T-helper 2 cell treated with Interferon-gamma antibody and Interleukin-4, amounts not matched to agents 5 μg/mL and 100 μg/mL, for 36 hours (primary cell): ENCODE measurements at regions not wholly inside any gene's neighbourhood (a gene's known extent, or its start where the extent isn't known, plus 50 kb on each side); places are given as distances from the start of the nearest gene placed in this dataset.
"Not testable (repeated sequence)": the region's sequence is repeated elsewhere in the genome, so short reads cannot be mapped to it uniquely, and the experiment has no call there.

Source experiments
- DNase-seq: peaks from one replicate; pipeline ENCODE4 v3.0.0; 2021; ENCODE audit warnings: low spot score
- H3K27ac Mint-ChIP-seq: one replicate; pipeline ENCODE4 v1.8.0; 2021; ENCODE audit warnings: mild to moderate bottlenecking, mixed read lengths
- H3K27me3 Mint-ChIP-seq: one replicate; pipeline ENCODE4 v1.8.0; 2021; ENCODE audit warnings: low read depth, mixed read lengths
- H3K36me3 Mint-ChIP-seq: one replicate; pipeline ENCODE4 v1.8.0; 2021; ENCODE audit warnings: low read depth, mixed read lengths
- H3K4me1 Mint-ChIP-seq: one replicate; pipeline ENCODE4 v1.8.0; 2021; ENCODE audit warnings: low read depth, mixed read lengths
- H3K4me3 Mint-ChIP-seq: one replicate; pipeline ENCODE4 v1.8.0; 2022; ENCODE audit warnings: mild to moderate bottlenecking, moderate library complexity, mixed read lengths
- H3K9me3 Mint-ChIP-seq: one replicate; pipeline ENCODE4 v1.8.0; 2021; ENCODE audit warnings: mixed read lengths

GRCh38 chr17:77085926-77086432 is 54.8 kb upstream of the SEC14L1 start:
- Mint-ChIP-seq H3K36me3 (peaks cover 23% of the 10 kb centered on the region), H3K4me1 (peaks cover 20% of the 10 kb centered on the region), H3K27me3 (peaks cover 3% of the 10 kb centered on the region), H3K27ac (no peak overlapping the region), H3K9me3 (no peaks in the 10 kb centered on the region), H3K4me3 (peak overlapping the region; percentile 35)
- DNase-seq: no peak

- Mint-ChIP-seq H3K4me1 (peaks cover 20% of the 10 kb centered on the region), H3K27me3 (peaks cover 3% of the 10 kb centered on the region), H3K27ac (no peak overlapping the region), H3K36me3 (peaks cover 28% of the 10 kb centered on the region), H3K9me3 (no peaks in the 10 kb centered on the region), H3K4me3 (peak overlapping the region; percentile 35)
- DNase-seq: peak; percentile 76
Observed at GRCh38 chr17:77086433-77087010, 54.2 kb upstream of the SEC14L1 start.

- Mint-ChIP-seq H3K27ac (peak overlapping the region; percentile 99), H3K27me3 (no peaks in the 10 kb centered on the region), H3K4me1 (peaks cover 26% of the 10 kb centered on the region), H3K9me3 (no peaks in the 10 kb centered on the region), H3K4me3 (peak overlapping the region; percentile 98), H3K36me3 (peaks cover 36% of the 10 kb centered on the region)
- DNase-seq: no peak
Observed at GRCh38 chr17:77087650-77088454, 52.9 kb upstream of the SEC14L1 start.

- peak; percentile 88 for DNase-seq
- no peaks in the 10 kb centered on the region for H3K27me3 Mint-ChIP-seq
- peak overlapping the region; percentile 99 for H3K27ac Mint-ChIP-seq
- peak overlapping the region; percentile 98 for H3K4me3 Mint-ChIP-seq
- H3K9me3 Mint-ChIP-seq: no peaks in the 10 kb centered on the region
- H3K36me3 Mint-ChIP-seq: peaks cover 43% of the 10 kb centered on the region
- peaks cover 30% of the 10 kb centered on the region for H3K4me1 Mint-ChIP-seq
Observed at GRCh38 chr17:77088455-77089123, 52.2 kb upstream of the SEC14L1 start.

- Mint-ChIP-seq H3K9me3 (no peaks in the 10 kb centered on the region), H3K36me3 (peaks cover 46% of the 10 kb centered on the region), H3K27me3 (no peaks in the 10 kb centered on the region), H3K27ac (peak overlapping the region; percentile 99), H3K4me1 (peaks cover 30% of the 10 kb centered on the region), H3K4me3 (peak overlapping the region; percentile 98)
- DNase-seq: no peak
Observed at GRCh38 chr17:77089124-77089490, 51.7 kb upstream of the SEC14L1 start.

- peaks cover 51% of the 10 kb centered on the region for H3K36me3 Mint-ChIP-seq
- not testable (repeated sequence) for DNase-seq
- H3K27ac Mint-ChIP-seq: peak overlapping the region; percentile 20
Observed at GRCh38 chr17:77089949-77090348, 50.8 kb upstream of the SEC14L1 start.

GRCh38 chr17:77090476-77090875 is 50.3 kb upstream of the SEC14L1 start:
- peaks cover 30% of the 10 kb centered on the region for H3K4me1 Mint-ChIP-seq
- no peaks in the 10 kb centered on the region for H3K9me3 Mint-ChIP-seq
- no peak overlapping the region for H3K27ac Mint-ChIP-seq
- H3K27me3 Mint-ChIP-seq: no peaks in the 10 kb centered on the region
- peak overlapping the region; percentile 98 for H3K4me3 Mint-ChIP-seq
- no peak for DNase-seq
- peaks cover 54% of the 10 kb centered on the region for H3K36me3 Mint-ChIP-seq

More at GRCh38 chr17:77089949-77090348, 50.8 kb upstream of the SEC14L1 start:
- Mint-ChIP-seq H3K4me1 (peaks cover 30% of the 10 kb centered on the region), H3K4me3 (peak overlapping the region; percentile 98)
- not testable (repeated sequence) for H3K27me3 Mint-ChIP-seq, H3K9me3 Mint-ChIP-seq
